CD14-positive monocyte (primary cell): ENCODE measurements at regions not wholly inside any gene's neighbourhood (a gene's known extent, or its start where the extent isn't known, plus 50 kb on each side); places are given as distances from the start of the nearest gene placed in this dataset.
"Not testable (repeated sequence)": the region's sequence is repeated elsewhere in the genome, so short reads cannot be mapped to it uniquely, and the experiment has no call there.

Source experiments
- DNase-seq, 3 donors: peaks; one replicate each; pipeline ENCODE4 v3.0.0-alpha.2; 2011 to 2022
- H2AFZ ChIP-seq: 2 replicates; pipeline ENCODE4 v1.6.0; 2012; ENCODE audit warnings: mild to moderate bottlenecking, low read depth, low read length, inconsistent platforms; ENCODE audit not compliant: insufficient read depth, poor library complexity, severe bottlenecking
- H3K27ac ChIP-seq, 2 donors: 1 replicate in 1 of 2; 2 replicates in 1 of 2; pipeline ENCODE4 v1.5.1; 2012 to 2013; ENCODE audit warnings: low read length in 2 of 2, control low read depth in 1 of 2, inconsistent platforms in 1 of 2, low read depth in 1 of 2, mild to moderate bottlenecking in 1 of 2
- H3K27me3 ChIP-seq, 2 donors: one replicate each; pipeline versions ENCODE4 v1.6.0 to v1.6.1; 2011 to 2013; ENCODE audit warnings: low read length in 2 of 2; ENCODE audit not compliant: control insufficient read depth in 2 of 2, insufficient read depth in 2 of 2
- H3K36me3 ChIP-seq, 2 donors: replicated peaks in 1 of 2; 1 replicate in 1 of 2; 2 replicates in 1 of 2; pipeline versions ENCODE4 v1.5.1 to v1.6.1; 2012 to 2013; ENCODE audit warnings: low read length in 2 of 2, control low read depth in 1 of 2, inconsistent platforms in 1 of 2, mild to moderate bottlenecking in 1 of 2; ENCODE audit not compliant: insufficient read depth in 2 of 2, control insufficient read depth in 1 of 2
- H3K4me1 ChIP-seq, 2 donors: 1 replicate in 1 of 2; 2 replicates in 1 of 2; pipeline versions ENCODE4 v1.5.1 to v1.6.1; 2012 to 2013; ENCODE audit warnings: low read length in 2 of 2, control low read depth in 1 of 2, inconsistent platforms in 1 of 2, mild to moderate bottlenecking in 1 of 2, moderate library complexity in 1 of 2; ENCODE audit not compliant: insufficient read depth in 2 of 2, control insufficient read depth in 1 of 2
- H3K4me2 ChIP-seq: replicated peaks from 2 replicates; pipeline ENCODE3; 2012; ENCODE audit warnings: low read length, moderate library complexity, mild to moderate bottlenecking; ENCODE audit not compliant: poor library complexity, severe bottlenecking; ENCODE audit errors: extremely low read depth
- H3K4me3 ChIP-seq, 3 experiments: fragments of 200-600 bp in 1 of 3; sonication (generic) in 1 of 3; replicated peaks in 1 of 3; 1 replicate in 2 of 3; 2 replicates in 1 of 3; pipeline ENCODE4 v1.5.1; 2011 to 2013; ENCODE audit warnings: low read length in 3 of 3, mild to moderate bottlenecking in 3 of 3, control low read depth in 2 of 3, low read depth in 2 of 3, inconsistent platforms in 1 of 3, moderate library complexity in 1 of 3
- H3K79me2 ChIP-seq: 2 replicates; pipeline ENCODE4 v1.6.0; 2012; ENCODE audit warnings: mild to moderate bottlenecking, control low read depth, inconsistent platforms, low read length, moderate library complexity; ENCODE audit not compliant: insufficient read depth
- H3K9ac ChIP-seq: 2 replicates; pipeline ENCODE4 v1.6.0; 2017; ENCODE audit warnings: low read length, mild to moderate bottlenecking; ENCODE audit not compliant: insufficient read depth, poor library complexity, severe bottlenecking
- H3K9me3 ChIP-seq, 2 donors: replicated peaks in 1 of 2; 1 replicate in 1 of 2; 2 replicates in 1 of 2; pipeline versions ENCODE4 v1.5.1 to v1.6.1; 2012 to 2013; ENCODE audit warnings: low read length in 2 of 2, control low read depth in 1 of 2; ENCODE audit not compliant: control insufficient read depth in 1 of 2, insufficient read depth in 1 of 2
- H4K20me1 ChIP-seq: 2 replicates; pipeline ENCODE4 v1.6.0; 2012; ENCODE audit warnings: mild to moderate bottlenecking, low read length, control low read depth, moderate library complexity; ENCODE audit not compliant: insufficient read depth
- H3K27ac Mint-ChIP-seq, 7 donors: one replicate each; pipeline ENCODE4 v1.8.0; 2020; ENCODE audit warnings: mild to moderate bottlenecking in 7 of 7, mixed read lengths in 7 of 7, moderate library complexity in 6 of 7, inconsistent platforms in 2 of 7
- H3K27me3 Mint-ChIP-seq, 3 donors: one replicate each; pipeline ENCODE4 v1.8.0; 2021 to 2022; ENCODE audit warnings: low read depth in 3 of 3, mild to moderate bottlenecking in 3 of 3, mixed read lengths in 3 of 3, moderate library complexity in 3 of 3, inconsistent platforms in 1 of 3
- H3K36me3 Mint-ChIP-seq, 2 donors: one replicate each; pipeline ENCODE4 v1.8.0; 2020; ENCODE audit warnings: mixed read lengths in 2 of 2, inconsistent platforms in 1 of 2, mild to moderate bottlenecking in 1 of 2
- H3K4me1 Mint-ChIP-seq: one replicate; pipeline ENCODE4 v1.8.0; 2020; ENCODE audit warnings: mild to moderate bottlenecking, mixed read lengths
- H3K4me3 Mint-ChIP-seq, 2 donors: one replicate each; pipeline ENCODE4 v1.8.0; 2020; ENCODE audit warnings: mild to moderate bottlenecking in 2 of 2, mixed read lengths in 2 of 2, moderate library complexity in 1 of 2
- H3K9me3 Mint-ChIP-seq, 7 donors: one replicate each; pipeline ENCODE4 v1.8.0; 2020 to 2022; ENCODE audit warnings: mixed read lengths in 7 of 7, mild to moderate bottlenecking in 6 of 7, moderate library complexity in 6 of 7, inconsistent platforms in 2 of 7
- CTCF ChIP-seq: fragments of 200-600 bp; IDR thresholded peaks from one replicate; pipeline ENCODE4 v1.8.0; 2022; ENCODE audit warnings: antibody characterized with exemption, mild to moderate bottlenecking
- WGBS: methylation state at CpG from one replicate; pipeline ENCODE4 v1.1.5; 2013; ENCODE audit warnings: missing lambda C conversion rate; ENCODE audit not compliant: insufficient coverage; 5-methylcytosine and 5-hydroxymethylcytosine counted together
- intact Hi-C, 2 donors: fragments of 100-400 bp; cut with micrococcal nuclease; formaldehyde crosslinking; loops; one replicate each; pipeline versions ENCODE4 v1.15.0 to v1.15.1; 2023

GRCh38 chr7:93799750-93800357, 90.7 kb downstream of the TFPI2 start:
- H3K27me3 ChIP-seq, result no peaks in the 10 kb centered on the region
- H3K4me3 Mint-ChIP-seq, result no peak overlapping the region
- no peaks in the 10 kb centered on the region for H3K36me3 ChIP-seq
- no peak overlapping the region for H3K4me2 ChIP-seq
- H3K36me3 Mint-ChIP-seq, result no peaks in the 10 kb centered on the region
- H3K4me1 Mint-ChIP-seq, result no peaks in the 10 kb centered on the region
- intact Hi-C loops, result no loop called here
- no peak overlapping the region for H2AFZ ChIP-seq
- H3K9ac ChIP-seq, result no peak overlapping the region
- WGBS, result no CpG with 5 or more reads among the region's 5 CpGs
- no peaks in the 10 kb centered on the region for H3K4me1 ChIP-seq
- no peaks in the 10 kb centered on the region for H4K20me1 ChIP-seq
- H3K27me3 Mint-ChIP-seq, result peaks cover 0 to 3% (median 2%) of the 10 kb centered on the region in 3 donors
- H3K9me3 Mint-ChIP-seq, result peaks cover 0 to 3% (median 0%) of the 10 kb centered on the region in 7 donors
- no peak overlapping the region for H3K4me3 ChIP-seq
- TF ChIP-seq CTCF, result no peak
- no peak for DNase-seq
- H3K27ac Mint-ChIP-seq, result no peak overlapping the region
- H3K9me3 ChIP-seq, result no peaks in the 10 kb centered on the region
- no peak overlapping the region for H3K27ac ChIP-seq
- no peaks in the 10 kb centered on the region for H3K79me2 ChIP-seq

DNA sequence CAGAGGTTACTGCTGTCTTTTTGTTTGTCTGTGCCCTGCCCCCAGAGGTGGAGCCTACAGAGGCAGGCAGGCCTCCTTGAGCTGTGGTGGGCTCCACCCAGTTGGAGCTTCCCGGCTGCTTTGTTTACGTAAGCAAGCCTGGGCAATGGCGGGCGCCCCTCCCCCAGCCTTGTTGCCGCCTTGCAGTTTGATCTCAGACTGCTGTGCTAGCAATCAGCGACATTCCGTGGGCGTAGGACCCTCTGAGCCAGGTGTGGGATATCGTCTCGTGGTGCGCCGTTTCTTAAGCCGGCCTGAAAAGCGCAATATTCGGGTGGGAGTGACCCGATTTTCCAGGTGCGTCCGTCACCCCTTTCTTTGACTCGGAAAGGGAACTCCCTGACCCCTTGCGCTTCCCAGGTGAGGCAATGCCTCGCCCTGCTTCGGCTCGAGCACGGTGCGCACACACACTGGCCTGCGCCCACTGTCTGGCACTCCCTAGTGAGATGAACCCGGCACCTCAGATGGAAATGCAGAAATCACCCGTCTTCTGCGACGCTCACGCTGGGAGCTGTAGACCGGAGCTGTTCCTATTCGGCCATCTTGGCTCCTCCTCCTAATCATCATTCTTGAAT, 97.4 kb downstream of the TFPI2 start:
- H3K27ac Mint-ChIP-seq, H3K4me1 Mint-ChIP-seq, H3K4me3 ChIP-seq, H3K79me2 ChIP-seq, H3K27ac ChIP-seq, DNase-seq, H3K9me3 ChIP-seq, H3K36me3 Mint-ChIP-seq, H3K4me1 ChIP-seq, H3K4me3 Mint-ChIP-seq, H3K36me3 ChIP-seq, H3K27me3 ChIP-seq, H3K27me3 Mint-ChIP-seq, intact Hi-C loops, H2AFZ ChIP-seq, H3K9ac ChIP-seq, H3K9me3 Mint-ChIP-seq, H4K20me1 ChIP-seq, H3K4me2 ChIP-seq: not testable (repeated sequence)
- WGBS, result no CpG with 5 or more reads among the region's 33 CpGs
